ENCODE measurements at regions not wholly inside any gene's neighbourhood (a gene's known extent, or its start where the extent isn't known, plus 50 kb on each side); places are given as distances from the start of the nearest gene placed in this dataset.

GRCh38 chr4:123299212-123299691 lies 97.3 kb upstream of the SPRY1 start:
- no peak for TF ChIP-seq ESRRA (IDR thresholded peaks at IDR 0.05; ENCODE audit: low read length)
- no peak for TF ChIP-seq TCF7 (IDR thresholded peaks at IDR 0.05; ENCODE audit: borderline replicate concordance)
- TF ChIP-seq JUND (IDR thresholded peaks at IDR 0.05; ENCODE audit: low read depth, low read length): no peak
- TF ChIP-seq KDM1A (IDR thresholded peaks at IDR 0.05; ENCODE audit: borderline replicate concordance): no peak
- no peak for TF ChIP-seq ZNF592 (IDR thresholded peaks at IDR 0.05)
- TF ChIP-seq POLR2AphosphoS5 (IDR thresholded peaks at IDR 0.05; ENCODE audit: low read length): no peak
- TF ChIP-seq PAX8 (IDR thresholded peaks at IDR 0.05): no peak
- no peak for TF ChIP-seq NRF1 (conservative IDR thresholded peaks at IDR 0.05; ENCODE audit: low read depth, low read length)
- no peak for TF ChIP-seq POLR2A (IDR thresholded peaks at IDR 0.05; ENCODE audit: low read depth, low read length)
- no peak for TF ChIP-seq RBBP5 (conservative IDR thresholded peaks at IDR 0.05)
